Ovary (tissue), 3 donors: ENCODE measurements at regions not wholly inside any gene's neighbourhood (a gene's known extent, or its start where the extent isn't known, plus 50 kb on each side); places are given as distances from the start of the nearest gene placed in this dataset.

Experiments used
- EP300 ChIP-seq: sonication (generic); formaldehyde crosslinking; IDR thresholded peaks from one replicate; pipeline ENCODE4 v1.6.1; 2017; ENCODE audit warnings: antibody characterized with exemption
- POLR2A ChIP-seq: fragments of 450-650 bp; IDR thresholded peaks from one replicate; pipeline ENCODE4 v1.6.1; 2017; ENCODE audit warnings: antibody characterized with exemption, mild to moderate bottlenecking, moderate library complexity
- TF ChIP-seq, protein P1 (sequence below), 3 donors: fragments of 450-650 bp in 2 of 3; fragments of 200-600 bp in 1 of 3; IDR thresholded peaks; one replicate each; pipeline versions ENCODE4 v1.5.1 to v1.8.0; 2016 to 2022; ENCODE audit warnings: antibody characterized with exemption in 3 of 3, mild to moderate bottlenecking in 1 of 3
- donor health status: DM: no; HTN: no; CAD: no.

DNA sequence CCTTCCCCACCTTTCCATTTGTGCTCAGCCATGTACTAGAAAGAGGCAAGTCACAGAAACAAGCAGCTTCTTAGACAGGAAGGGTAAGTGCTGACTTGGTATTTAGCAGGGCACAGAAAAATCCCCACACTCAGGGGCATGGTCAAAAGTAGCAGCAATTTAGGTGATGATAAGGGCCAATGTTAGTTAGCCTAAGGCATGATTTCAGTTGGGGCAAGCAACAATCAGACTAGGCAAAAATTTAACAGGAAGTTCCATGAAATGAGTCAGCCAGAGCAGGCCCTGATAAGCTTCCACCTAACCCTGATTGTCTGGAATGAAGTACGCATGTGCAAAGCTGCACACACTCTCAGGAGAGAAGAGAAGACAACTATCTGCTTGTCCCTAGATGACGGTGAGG lies 423.4 kb upstream of the UBE2E2 start:
- TF ChIP-seq, protein P1, sequence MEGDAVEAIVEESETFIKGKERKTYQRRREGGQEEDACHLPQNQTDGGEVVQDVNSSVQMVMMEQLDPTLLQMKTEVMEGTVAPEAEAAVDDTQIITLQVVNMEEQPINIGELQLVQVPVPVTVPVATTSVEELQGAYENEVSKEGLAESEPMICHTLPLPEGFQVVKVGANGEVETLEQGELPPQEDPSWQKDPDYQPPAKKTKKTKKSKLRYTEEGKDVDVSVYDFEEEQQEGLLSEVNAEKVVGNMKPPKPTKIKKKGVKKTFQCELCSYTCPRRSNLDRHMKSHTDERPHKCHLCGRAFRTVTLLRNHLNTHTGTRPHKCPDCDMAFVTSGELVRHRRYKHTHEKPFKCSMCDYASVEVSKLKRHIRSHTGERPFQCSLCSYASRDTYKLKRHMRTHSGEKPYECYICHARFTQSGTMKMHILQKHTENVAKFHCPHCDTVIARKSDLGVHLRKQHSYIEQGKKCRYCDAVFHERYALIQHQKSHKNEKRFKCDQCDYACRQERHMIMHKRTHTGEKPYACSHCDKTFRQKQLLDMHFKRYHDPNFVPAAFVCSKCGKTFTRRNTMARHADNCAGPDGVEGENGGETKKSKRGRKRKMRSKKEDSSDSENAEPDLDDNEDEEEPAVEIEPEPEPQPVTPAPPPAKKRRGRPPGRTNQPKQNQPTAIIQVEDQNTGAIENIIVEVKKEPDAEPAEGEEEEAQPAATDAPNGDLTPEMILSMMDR (IDR thresholded peaks at IDR 0.05) = no peak
- TF ChIP-seq POLR2A (no peak), EP300 (no peak)
